GM18867 (cell line): ENCODE measurements at regions not wholly inside any gene's neighbourhood (a gene's known extent, or its start where the extent isn't known, plus 50 kb on each side); places are given as distances from the start of the nearest gene placed in this dataset.

Experiments used
- ATAC-seq: cut with Tn5 transposase; IDR thresholded peaks from one replicate; pipeline ENCODE4 v1.9.1; 2021; ENCODE audit warnings: mild to moderate bottlenecking, moderate library complexity; ENCODE audit not compliant: unreplicated experiment

GRCh38 chr17:57174591-57174990 lies 81.7 kb upstream of the MSI2 start:
- ATAC-seq, result peak; percentile 73

- ATAC-seq, result no peak
Observed at GRCh38 chr17:57178839-57179238, 77.5 kb upstream of the MSI2 start.

GRCh38 chr17:57182621-57183020 lies 73.7 kb upstream of the MSI2 start:
- ATAC-seq, result no peak

- ATAC-seq, result no peak
Observed at GRCh38 chr17:57186226-57187019, 69.9 kb upstream of the MSI2 start.

GRCh38 chr17:57187391-57187790 lies 68.9 kb upstream of the MSI2 start:
- ATAC-seq, result no peak

GRCh38 chr17:57195785-57196460 lies 60.4 kb upstream of the MSI2 start:
- no peak for ATAC-seq

GRCh38 chr17:57197466-57198071 lies 58.8 kb upstream of the MSI2 start:
- ATAC-seq, result no peak

GRCh38 chr17:57201481-57201880 lies 54.8 kb upstream of the MSI2 start:
- no peak for ATAC-seq

GRCh38 chr17:57203040-57203439 lies 53.3 kb upstream of the MSI2 start:
- no peak for ATAC-seq
